SK-N-SH (cell line): ENCODE measurements at regions not wholly inside any gene's neighbourhood (a gene's known extent, or its start where the extent isn't known, plus 50 kb on each side); places are given as distances from the start of the nearest gene placed in this dataset.

Experiments used
- CTCF ChIA-PET: fragments of 300-600, 350-600 bp; formaldehyde crosslinking; extraction: SDS; loops from one replicate; lab custom pipeline; 2021; lab: Yijun Ruan, JAX
- POLR2A ChIA-PET: fragments of 350-600 bp; sonication (Branson Sonifier 250); formaldehyde crosslinking; extraction: SDS; loops from one replicate; lab custom pipeline; 2020; ENCODE audit warnings: antibody characterized with exemption, inconsistent platforms; lab: Yijun Ruan, JAX
- DNase-seq: peaks from one replicate; pipeline ENCODE4 v3.0.0; 2012
- H2AFZ ChIP-seq: fragments of 200-600 bp; sonication (generic); 2 replicates; pipeline ENCODE4 v1.8.1; 2016; ENCODE audit warnings: antibody characterized with exemption, mild to moderate bottlenecking, low read depth
- H3F3A ChIP-seq: fragments of 200-600 bp; sonication (generic); replicated peaks from 2 replicates; pipeline ENCODE3; 2016; ENCODE audit warnings: antibody characterized with exemption, mild to moderate bottlenecking; ENCODE audit not compliant: insufficient read depth
- H3K27ac ChIP-seq, 2 experiments: fragments of 200-500 bp in 1 of 2; fragments of 200-600 bp in 1 of 2; sonication (Bioruptor generic) in 1 of 2; sonication (generic), shearing (Covaris generic) in 1 of 2; 2 replicates each; pipeline versions ENCODE4 v1.5.1 to v1.6.1; 2014 to 2016; ENCODE audit warnings: low read depth in 2 of 2, inconsistent platforms in 1 of 2, low read length in 1 of 2, mild to moderate bottlenecking in 1 of 2, mixed read lengths in 1 of 2
- H3K27me3 ChIP-seq: fragments of 200-600 bp; sonication (generic), shearing (Covaris generic); 2 replicates; pipeline ENCODE4 v1.6.1; 2016; ENCODE audit warnings: mixed run types; ENCODE audit not compliant: insufficient read depth
- H3K36me3 ChIP-seq, 2 experiments: fragments of 200-500 bp in 1 of 2; fragments of 200-600 bp in 1 of 2; sonication (Bioruptor generic) in 1 of 2; sonication (generic) in 1 of 2; replicated peaks in 1 of 2; 2 replicates each; pipeline versions ENCODE3 to v1.5.1; 2014 to 2016; ENCODE audit warnings: low read length in 1 of 2, mild to moderate bottlenecking in 1 of 2; ENCODE audit not compliant: insufficient read depth in 2 of 2, control insufficient read depth in 1 of 2
- H3K4me1 ChIP-seq, 2 experiments: fragments of 200-500 bp in 1 of 2; fragments of 200-600 bp in 1 of 2; sonication (Bioruptor generic) in 1 of 2; sonication (generic), shearing (Covaris generic) in 1 of 2; 2 replicates each; pipeline versions ENCODE4 v1.5.1 to v1.6.1; 2014 to 2016; ENCODE audit warnings: low read depth in 1 of 2, low read length in 1 of 2, mixed run types in 1 of 2; ENCODE audit not compliant: insufficient read depth in 2 of 2, control insufficient read depth in 1 of 2
- H3K4me2 ChIP-seq: fragments of 200-600 bp; sonication (generic), shearing (Covaris generic); 2 replicates; pipeline ENCODE4 v1.6.1; 2017; ENCODE audit warnings: mixed run types
- H3K4me3 ChIP-seq, 2 experiments: fragments of 200-500 bp in 1 of 2; fragments of 200-600 bp in 1 of 2; sonication (Bioruptor generic) in 1 of 2; sonication (generic), shearing (Covaris generic) in 1 of 2; 2 replicates each; pipeline versions ENCODE4 v1.5.1 to v1.8.1; 2014 to 2016; ENCODE audit warnings: low read depth in 2 of 2, inconsistent platforms in 1 of 2, low read length in 1 of 2, mild to moderate bottlenecking in 1 of 2, mixed read lengths in 1 of 2, moderate library complexity in 1 of 2
- H3K79me2 ChIP-seq: fragments of 200-600 bp; sonication (generic); 2 replicates; pipeline ENCODE4 v1.8.1; 2017; ENCODE audit warnings: mild to moderate bottlenecking; ENCODE audit not compliant: insufficient read depth
- H3K9ac ChIP-seq: fragments of 200-600 bp; sonication (generic); 2 replicates; pipeline ENCODE4 v1.6.1; 2017; ENCODE audit warnings: mixed run types
- H3K9me2 ChIP-seq: fragments of 200-600 bp; sonication (generic); 2 replicates; pipeline ENCODE4 v1.6.1; 2017; ENCODE audit warnings: mixed run types
- H3K9me3 ChIP-seq: fragments of 200-600 bp; sonication (generic); 2 replicates; pipeline ENCODE4 v1.6.1; 2017; ENCODE audit warnings: mixed run types, mild to moderate bottlenecking, moderate library complexity
- H4K20me1 ChIP-seq: fragments of 200-600 bp; sonication (generic); 2 replicates; pipeline ENCODE4 v1.6.1; 2017; ENCODE audit warnings: mild to moderate bottlenecking, mixed run types; ENCODE audit not compliant: insufficient read depth
- ELF1 ChIP-seq: IDR thresholded peaks from 2 replicates; pipeline ENCODE4 v1.4.0; 2012
- EP300 ChIP-seq, 2 experiments: IDR thresholded peaks; 2 replicates each; pipeline versions ENCODE4 v1.4.0 to v1.6.1; 2012; ENCODE audit warnings: borderline replicate concordance in 1 of 2, low read depth in 1 of 2, low read length in 1 of 2
- FOSL2 ChIP-seq: IDR thresholded peaks from 2 replicates; pipeline ENCODE4 v1.4.0; 2012; ENCODE audit warnings: low read depth, mild to moderate bottlenecking, moderate library complexity, borderline replicate concordance
- FOXJ3 ChIP-seq: sonication (generic); formaldehyde crosslinking; IDR thresholded peaks from 2 replicates; pipeline ENCODE4 v1.5.1; 2020; ENCODE audit warnings: mild to moderate bottlenecking, missing genetic modification reagents
- JUND ChIP-seq: IDR thresholded peaks from 2 replicates; pipeline ENCODE4 v1.4.0; 2012
- MEF2A ChIP-seq: IDR thresholded peaks from 2 replicates; pipeline ENCODE4 v1.4.0; 2012; ENCODE audit warnings: low read depth, borderline replicate concordance
- MXI1 ChIP-seq: IDR thresholded peaks from 2 replicates; pipeline ENCODE4 v1.6.1; 2012; ENCODE audit warnings: mild to moderate bottlenecking, low read depth, low read length, improper control_type of control experiment
- NFIC ChIP-seq: IDR thresholded peaks from 2 replicates; pipeline ENCODE4 v1.4.0; 2012; ENCODE audit warnings: borderline replicate concordance
- NRF1 ChIP-seq: IDR thresholded peaks from 2 replicates; pipeline ENCODE4 v1.6.1; 2012; ENCODE audit warnings: low read depth, mild to moderate bottlenecking, low read length
- RCOR1 ChIP-seq: fragments of 150-350 bp; IDR thresholded peaks from 2 replicates; pipeline ENCODE4 v1.6.1; 2017; ENCODE audit warnings: antibody characterized with exemption, low read length
- RFX5 ChIP-seq: IDR thresholded peaks from 2 replicates; pipeline ENCODE4 v1.6.1; 2012; ENCODE audit warnings: mild to moderate bottlenecking, improper control_type of control experiment, low read length
- RXRA ChIP-seq: IDR thresholded peaks from 2 replicates; pipeline ENCODE4 v1.4.0; 2012; ENCODE audit warnings: low read depth, mild to moderate bottlenecking, borderline replicate concordance
- TAF1 ChIP-seq: IDR thresholded peaks from 2 replicates; pipeline ENCODE4 v1.6.1; 2012; ENCODE audit warnings: low read depth, mild to moderate bottlenecking, low read length, moderate library complexity, borderline replicate concordance
- TCF12 ChIP-seq: IDR thresholded peaks from 2 replicates; pipeline ENCODE4 v1.4.0; 2012
- TEAD4 ChIP-seq: IDR thresholded peaks from 2 replicates; pipeline ENCODE4 v1.4.0; 2012; ENCODE audit warnings: mild to moderate bottlenecking, borderline replicate concordance; ENCODE audit not compliant: insufficient read depth
- YY1 ChIP-seq: IDR thresholded peaks from 2 replicates; pipeline ENCODE4 v1.4.0; 2012; ENCODE audit warnings: low read depth, mild to moderate bottlenecking
- WGBS: methylation state at CpG from one replicate; pipeline ENCODE4 v1.1.6; 2017; ENCODE audit warnings: low lambda C conversion rate; 5-methylcytosine and 5-hydroxymethylcytosine counted together
- TF ChIP-seq, protein P1 (sequence below): fragments of 150-350 bp; IDR thresholded peaks from 2 replicates; pipeline ENCODE4 v1.6.1; 2017; ENCODE audit warnings: antibody characterized with exemption, low read length, low read depth, borderline replicate concordance
- TF ChIP-seq, protein P2 (sequence below): IDR thresholded peaks from 2 replicates; pipeline ENCODE4 v1.4.0; 2012; ENCODE audit warnings: low read depth
- TF ChIP-seq, protein P3 (sequence below): IDR thresholded peaks from 2 replicates; pipeline ENCODE4 v1.4.0; 2012; ENCODE audit warnings: low read depth, borderline replicate concordance
- TF ChIP-seq, protein P4 (sequence below): fragments of 150-350 bp; IDR thresholded peaks from 2 replicates; pipeline ENCODE4 v1.6.1; 2016; ENCODE audit warnings: mild to moderate bottlenecking, low read depth, low read length

DNA sequence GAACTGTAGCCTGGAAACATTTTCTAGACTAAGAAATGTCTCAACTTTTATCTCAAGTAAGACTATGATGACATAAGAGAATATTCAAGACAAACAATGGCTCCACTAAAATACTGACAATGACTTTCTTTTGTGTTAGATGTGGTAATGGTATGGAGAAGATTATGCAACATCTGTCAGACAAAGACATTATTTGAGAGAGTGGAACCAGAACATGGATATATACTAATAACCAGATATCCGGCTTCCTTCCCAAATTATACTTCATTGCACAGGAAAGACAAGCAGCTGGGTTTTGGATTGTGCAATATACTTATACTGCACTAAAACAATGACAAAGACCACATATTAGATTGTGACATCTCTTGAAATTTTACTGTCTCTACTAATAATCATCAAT is 290.8 kb upstream of the GIMD1 start:
- TF ChIP-seq EP300 (IDR thresholded peaks at IDR 0.05; ENCODE audit: borderline replicate concordance in 1 of 2, low read depth in 1 of 2, low read length in 1 of 2): peak in 1 of 2 experiments; percentile 59; a peak in 2 of 4 replicates
- TF ChIP-seq TCF12: peak; percentile 41; the same call in 1 of the 2 replicates
- TF ChIP-seq, protein P1, sequence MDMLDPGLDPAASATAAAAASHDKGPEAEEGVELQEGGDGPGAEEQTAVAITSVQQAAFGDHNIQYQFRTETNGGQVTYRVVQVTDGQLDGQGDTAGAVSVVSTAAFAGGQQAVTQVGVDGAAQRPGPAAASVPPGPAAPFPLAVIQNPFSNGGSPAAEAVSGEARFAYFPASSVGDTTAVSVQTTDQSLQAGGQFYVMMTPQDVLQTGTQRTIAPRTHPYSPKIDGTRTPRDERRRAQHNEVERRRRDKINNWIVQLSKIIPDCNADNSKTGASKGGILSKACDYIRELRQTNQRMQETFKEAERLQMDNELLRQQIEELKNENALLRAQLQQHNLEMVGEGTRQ: no peak
- CTCF ChIA-PET: no interaction called here
- 26% methylated on average over 1 of the region's 1 CpG for WGBS
- no peaks in the 10 kb centered on the region for H3K36me3 ChIP-seq
- no peaks in the 10 kb centered on the region for H3F3A ChIP-seq
- H3K9ac ChIP-seq: no peak overlapping the region
- H3K79me2 ChIP-seq: no peaks in the 10 kb centered on the region
- H3K9me2 ChIP-seq: no peaks in the 10 kb centered on the region
- H3K4me2 ChIP-seq: no peak overlapping the region
- H3K4me3 ChIP-seq: no peak overlapping the region
- no peaks in the 10 kb centered on the region for H3K9me3 ChIP-seq
- no peaks in the 10 kb centered on the region for H3K27me3 ChIP-seq
- H3K4me1 ChIP-seq: peaks cover 0 to 3% of the 10 kb centered on the region in 2 experiments; a peak in 1 of 4 replicates
- DNase-seq: no peak
- H2AFZ ChIP-seq: no peak overlapping the region
- no peaks in the 10 kb centered on the region for H4K20me1 ChIP-seq
- POLR2A ChIA-PET: no interaction called here
- peak overlapping the region in 1 of 2 experiments; percentile 55; a peak in 2 of 4 replicates for H3K27ac ChIP-seq

DNA sequence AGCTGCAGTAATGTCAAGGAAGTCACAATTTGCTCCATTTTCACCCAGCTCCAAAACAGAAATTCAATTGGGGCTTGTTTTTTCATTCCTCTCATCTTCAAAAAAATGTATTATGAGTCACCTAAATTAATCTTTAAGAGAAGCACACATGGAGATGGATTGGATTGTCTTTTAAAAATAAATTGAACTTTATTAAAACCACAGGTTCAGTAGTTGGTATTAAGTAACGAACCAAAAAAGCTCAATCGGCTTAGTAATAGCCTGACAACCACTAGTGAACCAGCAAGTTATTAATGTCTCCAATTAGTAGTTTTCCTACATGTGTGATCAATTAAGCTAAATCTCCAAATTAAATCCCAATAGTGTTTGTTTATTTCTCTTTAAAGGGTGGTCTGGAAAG is 283.5 kb upstream of the GIMD1 start:
- TF ChIP-seq RFX5 (no peak), TEAD4 (no peak), TCF12 (peak; percentile 52), NRF1 (no peak), FOSL2 (peak; percentile 44; the same call in 1 of the 2 replicates), JUND (peak; percentile 13; the same call in 1 of the 2 replicates), RCOR1 (no peak)
- TF ChIP-seq, protein P2, sequence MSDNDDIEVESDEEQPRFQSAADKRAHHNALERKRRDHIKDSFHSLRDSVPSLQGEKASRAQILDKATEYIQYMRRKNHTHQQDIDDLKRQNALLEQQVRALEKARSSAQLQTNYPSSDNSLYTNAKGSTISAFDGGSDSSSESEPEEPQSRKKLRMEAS: no peak
- TF ChIP-seq, all 33 proteins: peak for 3
- Histone ChIP-seq H3K4me3 (no peak overlapping the region), H3K9me2 (no peaks in the 10 kb centered on the region), H3K79me2 (no peaks in the 10 kb centered on the region), H3K4me1 (no peaks in the 10 kb centered on the region), H3K27ac (peak overlapping the region in 1 of 2 experiments; percentile 22; a peak in 1 of 4 replicates), H3K9me3 (no peaks in the 10 kb centered on the region), H4K20me1 (no peaks in the 10 kb centered on the region), H3K9ac (no peak overlapping the region), H3K36me3 (no peaks in the 10 kb centered on the region), H3K27me3 (no peaks in the 10 kb centered on the region), H3F3A (peaks cover 8% of the 10 kb centered on the region), H3K4me2 (no peak overlapping the region), H2AFZ (peak overlapping the region; percentile 26; the same call in 1 of the 2 replicates)
- no peak for DNase-seq
- WGBS: 18% methylated on average over 2 of the region's 2 CpGs
- ChIA-PET CTCF (no interaction called here), POLR2A (no interaction called here)

DNA sequence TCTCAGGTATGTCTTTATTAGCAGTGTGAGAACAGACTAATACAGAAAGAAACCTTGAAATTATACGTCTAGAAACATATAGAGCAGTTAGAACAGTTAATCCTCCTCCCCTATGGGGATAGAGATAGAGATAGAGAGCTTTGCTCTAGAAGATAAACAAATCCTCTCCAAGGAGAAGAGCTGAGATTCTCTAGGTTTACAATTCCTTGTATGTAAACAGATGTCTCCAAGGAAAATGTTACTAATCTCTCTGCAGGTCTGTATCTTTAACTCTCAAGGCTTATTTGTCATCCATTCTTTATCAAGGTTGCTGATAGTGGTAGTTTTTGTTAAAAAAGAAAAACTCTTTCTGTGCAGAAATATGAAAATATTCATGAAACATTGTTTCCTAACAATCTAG is 282.1 kb upstream of the GIMD1 start:
- no peaks in the 10 kb centered on the region for H4K20me1 ChIP-seq
- CTCF ChIA-PET: no interaction called here
- TF ChIP-seq RFX5: no peak
- no peak for TF ChIP-seq NFIC
- TF ChIP-seq ELF1: no peak
- TF ChIP-seq, protein P2: no peak
- TF ChIP-seq FOSL2: no peak
- no peak for TF ChIP-seq RCOR1
- no peak for TF ChIP-seq RXRA
- TF ChIP-seq MEF2A: no peak
- TF ChIP-seq TAF1: no peak
- TF ChIP-seq, protein P3, sequence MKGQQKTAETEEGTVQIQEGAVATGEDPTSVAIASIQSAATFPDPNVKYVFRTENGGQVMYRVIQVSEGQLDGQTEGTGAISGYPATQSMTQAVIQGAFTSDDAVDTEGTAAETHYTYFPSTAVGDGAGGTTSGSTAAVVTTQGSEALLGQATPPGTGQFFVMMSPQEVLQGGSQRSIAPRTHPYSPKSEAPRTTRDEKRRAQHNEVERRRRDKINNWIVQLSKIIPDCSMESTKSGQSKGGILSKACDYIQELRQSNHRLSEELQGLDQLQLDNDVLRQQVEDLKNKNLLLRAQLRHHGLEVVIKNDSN: no peak
- no peak for TF ChIP-seq EP300 (IDR thresholded peaks at IDR 0.05; ENCODE audit: borderline replicate concordance in 1 of 2, low read depth in 1 of 2, low read length in 1 of 2)
- TF ChIP-seq FOXJ3 (CRISPR knock-in tag): no peak
- TF ChIP-seq YY1: no peak
- TF ChIP-seq, protein P4, sequence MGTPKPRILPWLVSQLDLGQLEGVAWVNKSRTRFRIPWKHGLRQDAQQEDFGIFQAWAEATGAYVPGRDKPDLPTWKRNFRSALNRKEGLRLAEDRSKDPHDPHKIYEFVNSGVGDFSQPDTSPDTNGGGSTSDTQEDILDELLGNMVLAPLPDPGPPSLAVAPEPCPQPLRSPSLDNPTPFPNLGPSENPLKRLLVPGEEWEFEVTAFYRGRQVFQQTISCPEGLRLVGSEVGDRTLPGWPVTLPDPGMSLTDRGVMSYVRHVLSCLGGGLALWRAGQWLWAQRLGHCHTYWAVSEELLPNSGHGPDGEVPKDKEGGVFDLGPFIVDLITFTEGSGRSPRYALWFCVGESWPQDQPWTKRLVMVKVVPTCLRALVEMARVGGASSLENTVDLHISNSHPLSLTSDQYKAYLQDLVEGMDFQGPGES: no peak
- no peak for TF ChIP-seq MXI1

More for the DNA sequence above, 282.1 kb upstream of the GIMD1 start:
- Histone ChIP-seq H3F3A (peaks cover 8% of the 10 kb centered on the region), H3K9ac (no peak overlapping the region), H3K9me2 (peaks cover 3% of the 10 kb centered on the region; the same call in 1 of the 2 replicates), H3K27me3 (no peaks in the 10 kb centered on the region), H3K79me2 (no peaks in the 10 kb centered on the region), H3K4me1 (no peaks in the 10 kb centered on the region), H3K36me3 (no peaks in the 10 kb centered on the region), H3K27ac (no peak overlapping the region), H3K4me2 (no peak overlapping the region), H2AFZ (no peak overlapping the region), H3K4me3 (no peak overlapping the region), H3K9me3 (no peaks in the 10 kb centered on the region)
- POLR2A ChIA-PET: no interaction called here
- WGBS: 63% methylated on average over 1 of the region's 1 CpG
- no peak for DNase-seq
